K562 (cell line): ENCODE measurements at regions not wholly inside any gene's neighbourhood (a gene's known extent, or its start where the extent isn't known, plus 50 kb on each side); places are given as distances from the start of the nearest gene placed in this dataset.

Experiments used
- ATAC-seq: fragments of 200-7000 bp; cut with Tn5 transposase; 3 replicates; pipeline ENCODE4 v1.9.1; 2020; ENCODE audit warnings: moderate library complexity
- BruUV-seq: library from RNA; stranded (reverse); fragments of 400-500 nt; replicated peaks from 2 replicates; lab custom pipeline; 2021; lab: Mats Ljungman, UMichigan
- CTCF ChIA-PET: fragments of 300-600 bp; formaldehyde crosslinking; extraction: SDS; loops from one replicate; lab custom pipeline; 2021; ENCODE audit warnings: low intra/inter-chr PET ratio; lab: Yijun Ruan, JAX
- POLR2A ChIA-PET: fragments of 300-600, 350-650 bp; sonication (Branson Sonifier 250); formaldehyde crosslinking; extraction: SDS; loops from one replicate; lab custom pipeline; 2021; ENCODE audit warnings: antibody characterized with exemption, inconsistent platforms; lab: Yijun Ruan, JAX
- DNase-seq, 4 experiments: peaks; one replicate each; pipeline versions ENCODE4 v3.0.0 to v3.0.0-alpha.2; 2011 to 2018; ENCODE audit warnings: low spot score in 3 of 4, mixed read lengths in 3 of 4; ENCODE audit errors: extremely low read depth in 1 of 4
- FAIRE-seq: peaks from 2 replicates; lab custom pipeline; 2011; peaks lifted over from hg19 to GRCh38; lab: Jason Lieb, UNC
- H2AFZ ChIP-seq: 2 replicates; pipeline ENCODE4 v1.6.0; 2011; ENCODE audit warnings: low read depth, low read length, control low read depth, inconsistent platforms
- H3K27ac ChIP-seq: fragments of 200-600 bp; 3 replicates; pipeline ENCODE4 v1.8.0; 2011; ENCODE audit warnings: low read depth, mild to moderate bottlenecking, control low read depth, inconsistent platforms, low read length, moderate library complexity, mixed read lengths; ENCODE audit errors: extremely low read depth
- H3K27me3 ChIP-seq, 2 experiments: fragments of 300-600 bp in 1 of 2; 2 replicates in 1 of 2; 3 replicates in 1 of 2; pipeline versions ENCODE4 v1.6.0 to v1.8.0; 2011; ENCODE audit warnings: inconsistent platforms in 2 of 2, low read length in 2 of 2, mild to moderate bottlenecking in 1 of 2, mixed read lengths in 1 of 2, moderate library complexity in 1 of 2; ENCODE audit not compliant: control insufficient read depth in 2 of 2, insufficient read depth in 2 of 2
- H3K36me3 ChIP-seq: fragments of 300-600 bp; 3 replicates; pipeline ENCODE4 v1.8.0; 2011; ENCODE audit warnings: mild to moderate bottlenecking, low read length, inconsistent platforms; ENCODE audit not compliant: control insufficient read depth, insufficient read depth
- H3K4me1 ChIP-seq, 2 experiments: fragments of 200-600 bp in 1 of 2; replicated peaks in 1 of 2; 2 replicates in 1 of 2; 3 replicates in 1 of 2; pipeline versions ENCODE4 v1.5.1 to v1.8.0; 2011; ENCODE audit warnings: inconsistent platforms in 2 of 2, low read length in 2 of 2, mild to moderate bottlenecking in 1 of 2, mixed read lengths in 1 of 2, moderate library complexity in 1 of 2; ENCODE audit not compliant: control insufficient read depth in 2 of 2, insufficient read depth in 2 of 2
- H3K4me2 ChIP-seq: 2 replicates; pipeline ENCODE4 v1.6.1; 2011; ENCODE audit warnings: low read length, control low read depth, inconsistent platforms, mixed read lengths; ENCODE audit not compliant: insufficient read depth
- H3K4me3 ChIP-seq: fragments of 200-600 bp; sonication (generic), shearing (Covaris generic); 2 replicates; pipeline ENCODE4 v1.5.1; 2016; ENCODE audit warnings: control low read depth, inconsistent platforms
- H3K79me2 ChIP-seq: fragments of 200-600 bp; 3 replicates; pipeline ENCODE4 v1.8.0; 2011; ENCODE audit warnings: low read length, inconsistent platforms; ENCODE audit not compliant: control insufficient read depth, insufficient read depth
- H3K9ac ChIP-seq, 2 experiments: 2 replicates each; pipeline versions ENCODE4 v1.6.0 to v1.6.1; 2011; ENCODE audit warnings: low read depth in 2 of 2, low read length in 2 of 2, control low read depth in 1 of 2, inconsistent platforms in 1 of 2, mild to moderate bottlenecking in 1 of 2, mixed read lengths in 1 of 2; ENCODE audit not compliant: insufficient read depth in 1 of 2
- H3K9me1 ChIP-seq: one replicate; pipeline ENCODE4 v1.6.0; 2011; ENCODE audit warnings: inconsistent platforms, mild to moderate bottlenecking, low read length, moderate library complexity; ENCODE audit not compliant: control insufficient read depth, insufficient read depth
- H3K9me3 ChIP-seq: replicated peaks from 2 replicates; pipeline ENCODE4 v1.5.1; 2011; ENCODE audit warnings: low read depth, low read length, inconsistent platforms; ENCODE audit not compliant: control insufficient read depth, insufficient read depth
- H4K20me1 ChIP-seq: replicated peaks from 2 replicates; pipeline ENCODE4 v1.6.1; 2011; ENCODE audit warnings: low read length, inconsistent platforms, mixed read lengths; ENCODE audit not compliant: control insufficient read depth, insufficient read depth
- ARID3B ChIP-seq: fragments of 250-450 bp; sonication (Bioruptor Pico); IDR thresholded peaks from 2 replicates; pipeline ENCODE4 v1.4.0; 2020; ENCODE audit warnings: borderline replicate concordance
- E2F5 ChIP-seq: sonication (generic); formaldehyde crosslinking; IDR thresholded peaks from 2 replicates; pipeline ENCODE4 v1.8.0; 2022; ENCODE audit warnings: mild to moderate bottlenecking, missing genetic modification reagents
- FOS ChIP-seq: IDR thresholded peaks from 3 replicates; pipeline ENCODE4 v1.6.1; 2011; ENCODE audit not compliant: insufficient read length; ENCODE audit errors: extremely low read depth
- IRF1 ChIP-seq: sonication (generic); formaldehyde crosslinking; IDR thresholded peaks from 2 replicates; pipeline ENCODE4 v1.8.0; 2022; ENCODE audit warnings: missing genetic modification reagents, mild to moderate bottlenecking, borderline replicate concordance
- KLF6 ChIP-seq: fragments of 250-450 bp; sonication (Bioruptor Pico); IDR thresholded peaks from 2 replicates; pipeline ENCODE4 v1.4.0; 2020; ENCODE audit warnings: mild to moderate bottlenecking, moderate library complexity, borderline replicate concordance
- MBD2 ChIP-seq: sonication (generic); IDR thresholded peaks from 2 replicates; pipeline ENCODE4 v1.6.1; 2016; ENCODE audit warnings: low read depth, borderline replicate concordance
- NFIX ChIP-seq: fragments of 250-450 bp; sonication (Bioruptor Pico); IDR thresholded peaks from 2 replicates; pipeline ENCODE4 v1.4.0; 2020; ENCODE audit warnings: low read depth, mild to moderate bottlenecking, moderate library complexity
- NR0B1 ChIP-seq: fragments of 450-650 bp; IDR thresholded peaks from one replicate; pipeline ENCODE4 v1.6.1; 2018; ENCODE audit warnings: mild to moderate bottlenecking, moderate library complexity; ENCODE audit not compliant: partially characterized antibody
- POLR2A ChIP-seq: fragments of 450-650 bp; conservative IDR thresholded peaks from 2 replicates; pipeline ENCODE4 v1.6.1; 2016
- PPARD ChIP-seq: fragments of 250-450 bp; sonication (Bioruptor Pico); IDR thresholded peaks from 2 replicates; pipeline ENCODE4 v1.8.0; 2022; ENCODE audit warnings: inconsistent platforms, mild to moderate bottlenecking, moderate library complexity
- PRPF4 ChIP-seq: fragments of 200-400 bp; formaldehyde crosslinking; IDR thresholded peaks from one replicate; pipeline ENCODE4 v1.6.1; 2017; ENCODE audit warnings: low read length, low read depth, mild to moderate bottlenecking; ENCODE audit not compliant: insufficient read depth, poor library complexity, severe bottlenecking
- SP1 ChIP-seq: sonication (generic); formaldehyde crosslinking; IDR thresholded peaks from 2 replicates; pipeline ENCODE4 v1.8.1; 2022; ENCODE audit warnings: mild to moderate bottlenecking, missing genetic modification reagents
- WGBS: fragments of 100-300 bp; shearing (Covaris generic); methylation state at CpG from one replicate; pipeline ENCODE4 v1.1.6; 2016; ENCODE audit warnings: low coverage, mixed read lengths; ENCODE audit not compliant: insufficient coverage; ENCODE audit errors: missing lambda C conversion rate; 5-methylcytosine and 5-hydroxymethylcytosine counted together
- in situ Hi-C: fragments of 300-500 bp; cut with MboI; formaldehyde crosslinking; loops from 4 replicates; pipeline ENCODE4 v1.15.0; 2018; ENCODE audit warnings: inconsistent platforms, mixed read lengths
- intact Hi-C: fragments of 100-400 bp; cut with micrococcal nuclease; formaldehyde crosslinking; loops from 2 replicates; pipeline ENCODE4 v1.14.2; 2022

- no TSS peak for BruUV-seq
- ChIA-PET POLR2A (no interaction called here), CTCF (no interaction called here)
- Histone ChIP-seq H3K27ac (no peak overlapping the region), H3K27me3 (peaks cover 40 to 77% of the 10 kb centered on the region in 2 experiments), H4K20me1 (peaks cover 9% of the 10 kb centered on the region; the same call in 1 of the 2 replicates), H3K4me3 (no peak overlapping the region), H3K4me1 (peaks cover 0 to 5% of the 10 kb centered on the region in 2 experiments; a peak in 1 of 5 replicates), H3K36me3 (no peaks in the 10 kb centered on the region), H2AFZ (no peak overlapping the region), H3K9me1 (no peaks in the 10 kb centered on the region), H3K9ac (no peak overlapping the region), H3K79me2 (no peaks in the 10 kb centered on the region), H3K4me2 (no peak overlapping the region), H3K9me3 (no peaks in the 10 kb centered on the region)
- 0% methylated on average over 6 of the region's 6 CpGs for WGBS
- TF ChIP-seq SP1 (no peak), NFIX (no peak)
- ATAC-seq (no peak), DNase-seq (no peak), FAIRE-seq (no peak)
- intact Hi-C loops (no loop called here), in situ Hi-C loops (no loop called here)
Measured at GRCh38 chr1:10852486-10852885, 56.0 kb upstream of the CASZ1 start.

- no peak overlapping the region for H3K4me2 ChIP-seq
- no peaks in the 10 kb centered on the region for H3K9me1 ChIP-seq
- H3K27me3 ChIP-seq: peaks cover 43 to 76% of the 10 kb centered on the region in 2 experiments
- intact Hi-C loops: no loop called here
- H3K79me2 ChIP-seq: no peaks in the 10 kb centered on the region
- CTCF ChIA-PET: no interaction called here
- H3K36me3 ChIP-seq: no peaks in the 10 kb centered on the region
- no peak overlapping the region for H3K9ac ChIP-seq
- no peak overlapping the region for H3K27ac ChIP-seq
- H3K4me3 ChIP-seq: no peak overlapping the region
- POLR2A ChIA-PET: no interaction called here
- in situ Hi-C loops: no loop called here
- peaks cover 9% of the 10 kb centered on the region; the same call in 1 of the 2 replicates for H4K20me1 ChIP-seq
- H3K4me1 ChIP-seq: peaks cover 0 to 5% of the 10 kb centered on the region in 2 experiments; a peak in 1 of 5 replicates
- BruUV-seq: no TSS peak
- no peak overlapping the region for H2AFZ ChIP-seq
- no peak for DNase-seq
- no peaks in the 10 kb centered on the region for H3K9me3 ChIP-seq
- no peak for FAIRE-seq
- ATAC-seq: no peak
- WGBS: 2% methylated on average over 6 of the region's 6 CpGs
- TF ChIP-seq POLR2A (no peak), MBD2 (no peak), E2F5 (no peak), PPARD (CRISPR knock-in tag) (no peak), ARID3B (CRISPR knock-in tag) (no peak), KLF6 (CRISPR knock-in tag) (no peak), IRF1 (CRISPR knock-in tag) (no peak), PRPF4 (no peak), NR0B1 (no peak), FOS (no peak)
Measured at GRCh38 chr1:10852998-10853520, 56.6 kb upstream of the CASZ1 start.
